Lower lobe of right lung (tissue), 2 donors: ENCODE measurements at regions not wholly inside any gene's neighbourhood (a gene's known extent, or its start where the extent isn't known, plus 50 kb on each side); places are given as distances from the start of the nearest gene placed in this dataset.
"Not testable (repeated sequence)": the region's sequence is repeated elsewhere in the genome, so short reads cannot be mapped to it uniquely, and the experiment has no call there.

Source experiments
- ATAC-seq, 2 donors: fragments of 200-7000 bp; cut with Tn5 transposase; one replicate each; pipeline ENCODE4 v1.9.1; 2020 to 2022; ENCODE audit warnings: mild to moderate bottlenecking in 2 of 2, moderate library complexity in 2 of 2
- DNase-seq: peaks from one replicate; pipeline ENCODE4 v3.0.0-alpha.2; 2020
- H3K27ac ChIP-seq: fragments of 200-600 bp; one replicate; pipeline ENCODE4 v1.8.0; 2022
- H3K27me3 ChIP-seq: fragments of 200-600 bp; one replicate; pipeline ENCODE4 v1.8.0; 2022; ENCODE audit warnings: low read depth
- H3K36me3 ChIP-seq: fragments of 200-600 bp; one replicate; pipeline ENCODE4 v1.8.0; 2022; ENCODE audit warnings: mild to moderate bottlenecking
- H3K4me1 ChIP-seq: fragments of 200-600 bp; one replicate; pipeline ENCODE4 v1.8.0; 2022
- H3K4me3 ChIP-seq: fragments of 200-600 bp; one replicate; pipeline ENCODE4 v1.8.0; 2022; ENCODE audit warnings: mild to moderate bottlenecking
- H3K9me3 ChIP-seq: fragments of 200-600 bp; one replicate; pipeline ENCODE4 v1.8.0; 2022
- intact Hi-C: fragments of 100-400 bp; cut with DNase I; formaldehyde crosslinking; loops from one replicate; pipeline ENCODE4 v1.11.0; 2022
- TF ChIP-seq, protein P1 (sequence below): fragments of 200-600 bp; IDR thresholded peaks from one replicate; pipeline ENCODE4 v1.8.0; 2022; ENCODE audit warnings: antibody characterized with exemption, mild to moderate bottlenecking
- donor health status: DM: no; HTN: yes; CAD: no; lungs with severe emphysema.

DNA sequence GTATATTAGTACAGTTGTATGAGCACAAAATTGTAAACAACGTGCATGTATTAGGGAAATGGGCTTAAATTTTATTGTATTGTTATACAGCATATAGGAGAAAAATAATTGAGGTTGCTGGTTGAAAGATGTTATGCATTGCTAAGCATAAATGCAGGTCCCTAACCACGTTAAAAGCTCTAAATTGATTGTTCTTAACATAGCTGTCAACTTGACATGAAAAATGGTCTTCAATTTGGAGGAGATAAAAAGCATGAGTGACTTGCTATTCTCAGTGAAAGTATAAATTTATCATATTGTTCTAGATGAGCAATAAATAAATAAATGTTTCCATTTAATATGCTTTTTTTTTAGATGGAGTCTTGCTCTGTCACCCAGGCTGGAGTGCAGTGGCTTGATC is 506.6 kb upstream of the ATXN7L3B start:
- H3K9me3 ChIP-seq = no peaks in the 10 kb centered on the region
- ATAC-seq (no peak), DNase-seq (no peak)
- intact Hi-C loops = no loop called here
- H3K27me3 ChIP-seq = no peaks in the 10 kb centered on the region
- H3K36me3 ChIP-seq = no peaks in the 10 kb centered on the region
- H3K4me1 ChIP-seq = no peaks in the 10 kb centered on the region
- TF ChIP-seq, protein P1, sequence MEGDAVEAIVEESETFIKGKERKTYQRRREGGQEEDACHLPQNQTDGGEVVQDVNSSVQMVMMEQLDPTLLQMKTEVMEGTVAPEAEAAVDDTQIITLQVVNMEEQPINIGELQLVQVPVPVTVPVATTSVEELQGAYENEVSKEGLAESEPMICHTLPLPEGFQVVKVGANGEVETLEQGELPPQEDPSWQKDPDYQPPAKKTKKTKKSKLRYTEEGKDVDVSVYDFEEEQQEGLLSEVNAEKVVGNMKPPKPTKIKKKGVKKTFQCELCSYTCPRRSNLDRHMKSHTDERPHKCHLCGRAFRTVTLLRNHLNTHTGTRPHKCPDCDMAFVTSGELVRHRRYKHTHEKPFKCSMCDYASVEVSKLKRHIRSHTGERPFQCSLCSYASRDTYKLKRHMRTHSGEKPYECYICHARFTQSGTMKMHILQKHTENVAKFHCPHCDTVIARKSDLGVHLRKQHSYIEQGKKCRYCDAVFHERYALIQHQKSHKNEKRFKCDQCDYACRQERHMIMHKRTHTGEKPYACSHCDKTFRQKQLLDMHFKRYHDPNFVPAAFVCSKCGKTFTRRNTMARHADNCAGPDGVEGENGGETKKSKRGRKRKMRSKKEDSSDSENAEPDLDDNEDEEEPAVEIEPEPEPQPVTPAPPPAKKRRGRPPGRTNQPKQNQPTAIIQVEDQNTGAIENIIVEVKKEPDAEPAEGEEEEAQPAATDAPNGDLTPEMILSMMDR = no peak
- H3K4me3 ChIP-seq = no peak overlapping the region
- no peak overlapping the region for H3K27ac ChIP-seq

DNA sequence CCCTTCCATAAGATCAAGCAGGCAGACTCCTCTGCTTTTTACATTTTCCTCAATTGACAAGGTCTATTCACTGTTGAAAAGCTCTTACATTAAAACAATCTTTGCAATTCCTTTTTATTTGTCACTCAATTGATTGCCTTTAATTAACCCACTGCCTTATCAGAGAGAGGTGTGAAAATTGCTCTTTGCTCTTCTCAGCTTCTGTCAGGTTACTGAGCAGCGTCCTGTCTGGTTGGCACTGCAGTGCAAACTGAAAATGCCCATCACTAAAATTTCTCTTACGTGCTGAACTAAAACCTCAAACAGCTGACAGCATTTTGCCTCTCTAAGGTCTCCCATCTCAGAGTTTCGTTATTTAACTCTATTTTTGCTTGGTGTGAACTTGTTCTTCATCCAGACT is 504.1 kb upstream of the ATXN7L3B start:
- Histone ChIP-seq H3K27me3 (no peaks in the 10 kb centered on the region), H3K9me3 (no peaks in the 10 kb centered on the region), H3K4me3 (no peak overlapping the region), H3K4me1 (no peaks in the 10 kb centered on the region), H3K36me3 (no peaks in the 10 kb centered on the region), H3K27ac (no peak overlapping the region)
- TF ChIP-seq, protein P1 = no peak
- intact Hi-C loops = no loop called here
- no peak for ATAC-seq
- no peak for DNase-seq

DNA sequence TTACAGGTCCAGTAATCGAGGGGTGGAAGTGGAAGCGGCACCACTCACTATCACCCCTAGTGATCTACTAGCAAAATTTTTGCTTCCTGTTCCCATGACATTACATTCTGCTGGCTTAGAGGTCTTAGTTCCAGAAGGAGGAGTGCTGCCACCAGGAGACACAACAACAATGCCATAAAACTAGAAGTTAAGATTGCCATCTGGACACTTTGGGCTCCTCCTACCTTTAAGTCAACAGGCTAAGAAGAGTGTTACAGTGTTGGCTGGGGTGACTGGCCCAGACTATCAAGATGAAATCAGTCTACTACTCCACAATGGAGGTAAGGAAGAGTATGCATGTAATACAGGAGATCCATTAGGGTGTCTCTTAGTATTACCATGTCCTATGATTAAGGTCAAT is 498.5 kb upstream of the ATXN7L3B start:
- H3K9me3 ChIP-seq, ATAC-seq, H3K27me3 ChIP-seq, intact Hi-C loops, H3K27ac ChIP-seq, H3K36me3 ChIP-seq, H3K4me3 ChIP-seq, DNase-seq, H3K4me1 ChIP-seq: not testable (repeated sequence)

DNA sequence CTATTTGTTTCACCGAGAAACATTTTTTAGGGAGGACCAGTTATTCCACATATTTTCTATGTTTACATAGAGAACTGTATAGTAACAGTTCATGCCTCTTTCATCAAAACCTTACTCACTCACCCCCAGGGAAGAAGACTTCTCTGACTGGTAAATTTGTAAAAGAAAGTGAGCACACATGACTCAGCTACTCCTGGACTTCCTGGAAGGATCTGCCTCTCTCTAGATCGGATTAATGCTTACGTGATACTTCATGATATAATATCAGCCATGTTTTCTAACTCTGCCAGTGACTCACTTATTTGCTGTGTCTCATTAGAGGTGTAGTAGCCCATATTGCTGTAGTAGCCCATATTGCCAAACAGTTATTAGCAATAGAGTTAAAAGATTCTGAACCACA is 494.3 kb upstream of the ATXN7L3B start:
- Histone ChIP-seq H3K4me3 (no peak overlapping the region), H3K27me3 (no peaks in the 10 kb centered on the region), H3K9me3 (no peaks in the 10 kb centered on the region), H3K36me3 (no peaks in the 10 kb centered on the region), H3K4me1 (no peaks in the 10 kb centered on the region), H3K27ac (no peak overlapping the region)
- intact Hi-C loops = no loop called here
- peak in 1 of 2 donors; percentile 43 for ATAC-seq
- no peak for DNase-seq
- TF ChIP-seq, protein P1 = no peak

DNA sequence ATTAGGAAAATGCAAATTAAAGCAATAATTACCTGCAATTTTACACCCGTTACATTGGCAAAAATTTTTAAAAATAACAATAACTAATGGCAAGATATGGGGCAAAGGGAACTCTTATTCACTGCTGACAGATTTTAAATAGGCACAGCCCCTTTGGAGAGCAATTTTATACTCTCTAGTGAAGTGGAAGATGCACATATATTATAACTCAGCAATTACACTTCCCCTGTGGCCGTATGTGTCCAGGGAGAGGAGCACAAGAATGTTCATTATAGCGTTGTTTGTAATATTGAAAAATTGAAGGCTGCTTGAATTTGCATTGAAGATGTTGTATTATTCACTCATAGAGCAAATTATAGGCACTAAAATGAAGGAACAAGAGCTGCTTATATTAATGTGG is 488.3 kb upstream of the ATXN7L3B start:
- no peak overlapping the region for H3K27ac ChIP-seq
- H3K36me3 ChIP-seq = no peaks in the 10 kb centered on the region
- intact Hi-C loops = no loop called here
- TF ChIP-seq, protein P1 = no peak
- H3K4me1 ChIP-seq = no peaks in the 10 kb centered on the region
- H3K9me3 ChIP-seq = no peaks in the 10 kb centered on the region
- H3K27me3 ChIP-seq = no peaks in the 10 kb centered on the region
- ATAC-seq = no peak
- DNase-seq = no peak
- no peak overlapping the region for H3K4me3 ChIP-seq

DNA sequence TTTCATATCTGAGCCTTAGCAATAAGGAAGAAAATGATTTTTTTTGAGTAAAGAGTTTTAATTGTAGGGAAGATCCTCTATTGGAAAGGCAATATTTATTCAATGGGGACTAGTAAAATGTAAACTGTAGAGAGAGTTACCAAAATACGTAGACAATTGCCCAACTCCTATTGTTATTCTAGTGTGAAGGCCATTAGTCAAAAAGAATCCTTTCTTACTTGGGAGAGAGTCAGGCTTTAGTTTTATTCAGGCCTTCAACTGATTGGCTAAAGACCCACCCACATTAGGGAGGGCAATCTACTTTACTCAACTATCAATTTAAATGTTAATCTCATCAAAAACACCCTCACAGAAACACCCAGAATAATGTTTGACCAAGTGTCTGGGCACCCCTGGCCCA is 485.8 kb upstream of the ATXN7L3B start:
- DNase-seq = no peak
- no peaks in the 10 kb centered on the region for H3K27me3 ChIP-seq
- H3K4me3 ChIP-seq = no peak overlapping the region
- no peak for ATAC-seq
- intact Hi-C loops = no loop called here
- TF ChIP-seq, protein P1 = no peak
- H3K4me1 ChIP-seq = no peaks in the 10 kb centered on the region
- H3K9me3 ChIP-seq = no peaks in the 10 kb centered on the region
- H3K36me3 ChIP-seq = no peaks in the 10 kb centered on the region
- no peak overlapping the region for H3K27ac ChIP-seq
